GM21576 (cell line): ENCODE measurements at regions not wholly inside any gene's neighbourhood (a gene's known extent, or its start where the extent isn't known, plus 50 kb on each side); places are given as distances from the start of the nearest gene placed in this dataset.

Experiments used
- ATAC-seq: cut with Tn5 transposase; IDR thresholded peaks from one replicate; pipeline ENCODE4 v1.9.1; 2021; ENCODE audit warnings: mild to moderate bottlenecking, moderate library complexity; ENCODE audit not compliant: unreplicated experiment

- ATAC-seq = no peak
These were observed 238.1 kb upstream of the STS start for GRCh38 chrX:6909396-6909795.

- ATAC-seq = no peak
These were observed 240.9 kb upstream of the STS start for GRCh38 chrX:6906608-6907007.

DNA sequence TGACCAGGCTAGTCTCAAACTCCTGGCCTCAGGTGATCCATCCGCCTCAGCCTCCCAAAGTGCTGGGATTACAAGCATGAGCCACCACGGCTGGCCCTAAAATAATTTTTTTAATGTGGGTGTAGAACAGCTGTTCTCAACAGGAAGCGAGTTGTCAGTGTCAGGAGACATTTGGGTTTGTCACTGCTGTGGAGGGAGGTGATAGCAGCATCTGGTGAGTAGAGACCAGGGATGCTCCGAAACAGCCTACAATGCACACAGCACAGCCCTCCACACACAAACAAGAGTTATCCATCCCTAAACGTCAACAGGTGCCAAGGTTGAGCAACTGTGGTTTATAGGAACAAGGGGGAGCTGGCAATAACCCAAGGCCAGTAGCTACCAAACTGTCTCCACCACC is 243.4 kb upstream of the STS start:
- no peak for ATAC-seq

GRCh38 chrX:6898371-6898770 is 249.1 kb upstream of the STS start:
- ATAC-seq = no peak

DNA sequence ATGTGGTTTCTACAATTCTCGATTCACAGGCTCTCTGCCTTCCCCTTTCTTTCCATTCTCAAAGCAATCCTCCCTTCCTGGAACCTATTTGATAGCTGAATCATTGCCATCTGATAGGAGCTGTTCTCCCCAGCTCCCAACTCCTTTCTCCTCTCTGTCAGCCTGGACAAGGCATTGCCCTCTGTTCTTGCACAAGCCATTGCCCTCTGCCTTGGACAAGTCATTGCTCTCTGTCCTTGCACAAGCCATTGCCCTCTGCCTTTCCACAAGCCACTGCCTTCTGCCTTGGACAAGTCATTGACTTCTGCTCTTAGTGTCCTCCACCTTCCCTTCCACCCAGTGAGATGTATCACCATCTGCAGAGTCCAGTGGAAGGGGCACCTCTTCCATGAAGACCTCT is 256.1 kb upstream of the STS start:
- ATAC-seq = no peak

DNA sequence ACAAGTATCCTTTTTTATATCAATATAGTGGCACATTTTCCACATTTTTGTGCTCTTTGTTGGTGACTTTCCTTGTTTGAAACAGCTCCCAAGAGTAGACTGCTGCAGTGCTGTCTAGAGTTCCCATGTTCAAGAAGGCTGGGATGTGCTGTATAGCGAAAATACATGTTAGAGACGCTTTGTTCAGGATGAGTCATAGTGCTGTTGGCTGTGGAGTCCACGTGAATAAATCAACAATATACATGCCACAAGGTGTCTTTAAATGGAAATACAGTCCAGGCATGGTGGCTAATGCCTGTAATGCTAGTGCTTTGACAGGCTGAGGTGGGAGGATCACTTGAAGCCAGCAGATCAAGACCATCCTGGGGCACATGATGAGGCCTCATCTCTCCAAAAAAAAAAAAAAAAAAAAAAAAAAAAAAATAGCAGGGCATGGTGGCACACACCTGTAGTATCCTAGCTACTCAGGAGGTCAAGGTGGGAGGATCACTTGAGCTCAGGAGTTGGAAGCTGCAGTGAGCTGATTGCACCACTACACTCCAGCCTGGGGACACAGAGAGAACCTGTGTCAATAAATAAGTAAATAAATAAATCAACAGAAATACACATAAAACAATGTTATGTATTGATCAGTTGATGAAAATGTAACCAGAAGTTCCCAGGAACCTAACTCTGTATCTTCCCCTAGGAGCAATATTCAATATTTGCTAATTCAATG is 256.8 kb upstream of the STS start:
- no peak for ATAC-seq

DNA sequence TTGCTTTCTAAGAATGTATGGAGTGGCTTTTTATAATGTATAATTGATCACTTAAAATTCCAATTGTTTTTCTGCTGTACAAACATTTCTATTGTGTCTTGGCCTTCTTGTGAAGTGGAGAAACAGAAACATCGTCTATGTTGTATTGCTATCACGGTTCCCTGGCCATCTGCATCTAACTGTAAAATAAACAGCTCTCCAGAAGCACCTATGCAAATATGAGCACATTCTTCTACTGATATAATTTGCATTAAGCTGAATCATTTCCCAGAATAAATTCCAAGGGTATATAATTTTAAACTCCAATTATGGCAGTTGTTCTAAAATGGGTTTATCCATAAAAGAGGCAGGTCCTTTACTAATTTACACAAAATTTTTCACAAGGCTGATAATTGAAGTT is 261.6 kb upstream of the STS start:
- no peak for ATAC-seq

- no peak for ATAC-seq
These were observed 262.1 kb upstream of the STS start for GRCh38 chrX:6885396-6885795.

GRCh38 chrX:6861456-6861855 is 286.1 kb upstream of the STS start:
- no peak for ATAC-seq

GRCh38 chrX:6857749-6858148 is 289.8 kb upstream of the STS start:
- no peak for ATAC-seq

DNA sequence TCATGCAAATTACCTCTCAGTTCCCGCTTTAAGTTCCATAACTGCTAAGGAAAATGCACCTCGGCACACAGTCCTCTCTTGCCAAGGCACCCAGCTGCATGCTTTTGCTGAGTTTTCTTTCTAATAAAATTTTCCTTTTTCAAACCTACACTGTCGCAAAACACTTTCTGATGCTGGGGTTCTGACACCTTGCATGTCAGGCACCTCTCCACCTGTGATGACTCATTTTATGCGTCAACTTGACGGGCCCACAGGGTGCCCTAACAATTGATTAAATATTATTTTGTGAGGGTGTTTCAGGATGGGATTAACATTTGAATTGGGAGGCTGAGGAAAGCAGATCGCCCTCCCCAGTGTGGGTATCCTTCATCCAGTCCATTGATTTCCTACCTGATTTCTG is 291.0 kb upstream of the STS start:
- ATAC-seq = no peak

- ATAC-seq = no peak
These were observed 294.6 kb upstream of the STS start for GRCh38 chrX:6852869-6853268.

DNA sequence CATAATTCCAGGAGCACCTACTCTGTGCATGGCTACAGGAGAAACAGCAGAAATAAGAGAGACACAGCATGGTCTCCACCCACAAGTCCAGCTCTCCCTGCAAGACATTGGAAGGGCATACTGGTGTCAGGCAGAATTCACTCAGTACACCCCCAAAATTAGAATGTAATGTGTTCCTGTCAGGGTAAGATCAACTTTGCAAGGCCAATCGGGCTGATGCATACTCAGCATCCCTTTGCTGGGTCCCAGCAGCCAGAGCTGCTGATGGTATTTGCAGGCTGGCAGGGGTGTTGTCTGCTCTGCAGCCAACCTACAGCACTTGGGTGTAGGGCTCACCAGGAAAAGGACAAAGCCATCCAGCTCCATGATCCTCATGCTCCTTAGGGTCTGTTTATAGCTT is 295.4 kb upstream of the STS start:
- no peak for ATAC-seq

GRCh38 chrX:6851140-6851539 is 296.4 kb upstream of the STS start:
- no peak for ATAC-seq

- no peak for ATAC-seq
These were observed 297.6 kb upstream of the STS start for GRCh38 chrX:6849716-6850414.

- ATAC-seq = no peak
These were observed 297.7 kb upstream of the VCX3A start for GRCh38 chrX:6832619-6833018.

- no peak for ATAC-seq
These were observed 291.9 kb upstream of the VCX3A start for GRCh38 chrX:6826856-6827255.

GRCh38 chrX:6821730-6822129 is 286.8 kb upstream of the VCX3A start:
- ATAC-seq = no peak

DNA sequence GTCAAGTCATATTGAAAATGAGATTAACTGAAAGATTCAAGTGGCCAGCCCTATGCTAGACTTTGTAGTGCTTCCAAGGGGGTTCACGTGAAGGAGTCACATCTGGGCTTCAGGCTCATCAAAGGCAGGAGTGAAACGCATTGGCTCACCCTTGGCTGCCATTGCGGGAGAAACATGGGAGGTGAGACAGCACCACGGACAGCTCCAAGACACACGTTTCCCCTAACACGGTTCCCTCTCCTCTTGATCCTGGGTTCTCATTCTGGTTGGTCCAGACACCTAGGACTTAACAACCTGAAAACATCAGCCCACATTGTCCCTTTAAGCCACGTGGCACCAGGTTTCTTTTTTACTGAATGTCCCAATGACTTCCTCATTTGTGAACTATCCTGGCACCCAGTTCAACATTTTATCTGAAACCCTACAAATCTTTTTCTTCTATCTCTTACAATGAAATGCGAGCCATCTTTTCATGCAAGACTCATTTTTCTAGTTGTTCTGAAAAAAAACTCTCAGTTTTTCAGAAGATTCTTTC is 279.0 kb upstream of the VCX3A start:
- no peak for ATAC-seq

- ATAC-seq = no peak
These were observed 277.2 kb upstream of the VCX3A start for GRCh38 chrX:6812087-6812486.

GRCh38 chrX:6810776-6811175 is 275.9 kb upstream of the VCX3A start:
- no peak for ATAC-seq

DNA sequence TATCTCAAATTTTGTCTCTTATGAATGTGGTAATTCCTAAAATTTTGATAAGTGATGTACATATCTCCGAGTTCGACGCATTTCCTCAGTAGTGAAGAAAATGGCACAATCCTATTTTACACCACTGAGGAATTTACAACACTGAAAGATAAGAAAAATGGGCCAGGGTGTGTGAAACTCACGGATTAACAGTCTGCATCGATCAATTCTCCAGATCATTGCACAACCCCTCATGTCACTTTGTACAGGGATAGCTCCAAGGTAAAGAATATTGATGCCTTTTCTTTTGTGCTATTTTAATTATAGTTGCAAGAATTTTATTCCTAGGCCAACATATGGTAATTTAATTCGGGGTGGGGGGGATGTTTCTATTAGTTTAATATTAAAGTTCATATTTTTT is 268.7 kb upstream of the VCX3A start:
- no peak for ATAC-seq

DNA sequence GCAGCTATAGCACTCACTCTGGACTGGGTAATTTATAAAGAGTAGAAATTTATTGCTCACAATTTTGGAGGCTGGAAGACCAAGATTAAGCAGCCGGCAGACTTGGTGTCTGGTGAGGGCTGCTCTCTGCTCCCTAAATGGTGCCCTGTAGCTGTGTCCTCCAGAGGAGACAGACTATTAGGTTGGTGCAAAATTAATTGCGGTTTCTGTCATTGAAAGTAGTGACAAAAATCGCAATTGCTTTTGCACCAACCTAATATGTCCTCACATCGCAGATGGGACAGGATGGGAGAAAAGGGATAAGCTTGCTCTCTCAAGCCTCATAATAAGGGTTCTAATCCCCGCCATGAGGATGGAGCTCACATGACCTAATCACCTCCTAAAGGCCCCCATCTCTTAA is 258.1 kb upstream of the VCX3A start:
- no peak for ATAC-seq
